ENCODE measurements at regions not wholly inside any gene's neighbourhood (a gene's known extent, or its start where the extent isn't known, plus 50 kb on each side); places are given as distances from the start of the nearest gene placed in this dataset.

GRCh38 chr2:158914731-158915130, 53.7 kb upstream of the TANC1 start:
- intact Hi-C loops (cut with DNase I, micrococcal nuclease), result no loop called here
- Histone ChIP-seq H3K4me1 (ENCODE audit: low read depth) (no peaks in the 10 kb centered on the region), H3K4me3 (no peak overlapping the region), H3K36me3 (ENCODE audit: low read depth) (no peaks in the 10 kb centered on the region), H3K9me3 (no peaks in the 10 kb centered on the region)
- ATAC-seq, result no peak
- TF ChIP-seq CTCF (IDR thresholded peaks at IDR 0.05), result no peak
- no peak for DNase-seq

GRCh38 chr2:158917121-158917520, 51.3 kb upstream of the TANC1 start:
- intact Hi-C loops (cut with DNase I, micrococcal nuclease), result no loop called here
- H3K36me3 ChIP-seq (ENCODE audit: low read depth), result no peaks in the 10 kb centered on the region
- no peak for ATAC-seq
- no peak for DNase-seq
- H3K9me3 ChIP-seq, result no peaks in the 10 kb centered on the region
- H3K4me3 ChIP-seq, result no peak overlapping the region
- TF ChIP-seq CTCF (IDR thresholded peaks at IDR 0.05), result no peak
- H3K4me1 ChIP-seq (ENCODE audit: low read depth), result no peaks in the 10 kb centered on the region

GRCh38 chr2:158918452-158918851, 50.0 kb upstream of the TANC1 start:
- no peak for TF ChIP-seq CTCF (IDR thresholded peaks at IDR 0.05)
- DNase-seq (no peak), ATAC-seq (no peak)
- H3K4me1 ChIP-seq (ENCODE audit: low read depth), result no peaks in the 10 kb centered on the region
- intact Hi-C loops (cut with DNase I, micrococcal nuclease), result no loop called here
- H3K4me3 ChIP-seq, result no peak overlapping the region
- no peaks in the 10 kb centered on the region for H3K9me3 ChIP-seq
- no peaks in the 10 kb centered on the region for H3K36me3 ChIP-seq (ENCODE audit: low read depth)

Measured in mucosa of descending colon (tissue), 3 donors.